ENCODE measurements at regions not wholly inside any gene's neighbourhood (a gene's known extent, or its start where the extent isn't known, plus 50 kb on each side); places are given as distances from the start of the nearest gene placed in this dataset.

DNA sequence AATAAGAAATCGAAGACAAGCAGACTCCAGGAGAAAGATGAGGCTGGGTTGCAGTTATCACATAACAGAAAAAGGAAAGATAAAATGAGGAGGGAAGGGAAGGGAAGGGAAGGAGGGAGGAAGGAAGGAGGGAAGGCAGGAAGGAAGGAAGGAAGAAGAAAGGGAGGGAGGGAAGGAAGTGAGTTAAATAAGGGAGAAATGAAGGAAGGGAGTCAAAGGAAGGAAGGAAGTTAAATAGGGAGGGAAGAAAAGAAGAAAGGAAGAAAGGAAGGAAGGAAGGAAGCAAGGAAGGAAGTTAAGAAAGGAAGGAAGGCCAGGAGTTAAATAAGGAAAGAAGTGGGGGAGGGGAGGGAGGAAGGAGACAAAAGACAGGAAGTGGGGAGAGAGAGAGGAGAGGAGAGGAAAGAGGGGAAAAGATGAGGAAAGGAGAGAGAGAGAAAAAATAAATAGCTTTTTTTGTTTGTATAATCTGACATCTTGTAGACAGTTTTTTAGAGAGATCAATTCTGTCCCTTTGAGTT lies 679.6 kb downstream of the HS3ST4 start:
- H3K36me3 Mint-ChIP-seq = no peaks in the 10 kb centered on the region
- DNase-seq (no peak), ATAC-seq (ENCODE audit: low read depth in 2 of 2) (no peak)
- no peaks in the 10 kb centered on the region for H3K36me3 ChIP-seq (ENCODE audit: control insufficient read depth, insufficient read depth, low read length)
- H3K4me3 ChIP-seq (ENCODE audit: low read depth, low read length) = no peak overlapping the region
- no peaks in the 10 kb centered on the region for H3K27me3 ChIP-seq (ENCODE audit: control insufficient read depth, insufficient read depth, low read length)
- H3K27me3 Mint-ChIP-seq = peaks cover 4% of the 10 kb centered on the region
- H3K4me1 Mint-ChIP-seq = no peaks in the 10 kb centered on the region
- H3K9me3 Mint-ChIP-seq = peaks cover 0 to 3% (median 1%) of the 10 kb centered on the region in 7 donors
- H3K4me1 ChIP-seq (ENCODE audit: control insufficient read depth, insufficient read depth, low read length, poor library complexity, severe bottlenecking) = no peaks in the 10 kb centered on the region
- no peak overlapping the region for H3K27ac Mint-ChIP-seq
- no peak overlapping the region for H3K27ac ChIP-seq (ENCODE audit: insufficient read depth, low read length, poor library complexity, severe bottlenecking)
- peaks cover 0 to 5% of the 10 kb centered on the region in 2 experiments for H3K9me3 ChIP-seq (ENCODE audit: control insufficient read depth in 2 of 2, low read length in 2 of 2)
- H3K4me3 Mint-ChIP-seq = no peak overlapping the region

DNA sequence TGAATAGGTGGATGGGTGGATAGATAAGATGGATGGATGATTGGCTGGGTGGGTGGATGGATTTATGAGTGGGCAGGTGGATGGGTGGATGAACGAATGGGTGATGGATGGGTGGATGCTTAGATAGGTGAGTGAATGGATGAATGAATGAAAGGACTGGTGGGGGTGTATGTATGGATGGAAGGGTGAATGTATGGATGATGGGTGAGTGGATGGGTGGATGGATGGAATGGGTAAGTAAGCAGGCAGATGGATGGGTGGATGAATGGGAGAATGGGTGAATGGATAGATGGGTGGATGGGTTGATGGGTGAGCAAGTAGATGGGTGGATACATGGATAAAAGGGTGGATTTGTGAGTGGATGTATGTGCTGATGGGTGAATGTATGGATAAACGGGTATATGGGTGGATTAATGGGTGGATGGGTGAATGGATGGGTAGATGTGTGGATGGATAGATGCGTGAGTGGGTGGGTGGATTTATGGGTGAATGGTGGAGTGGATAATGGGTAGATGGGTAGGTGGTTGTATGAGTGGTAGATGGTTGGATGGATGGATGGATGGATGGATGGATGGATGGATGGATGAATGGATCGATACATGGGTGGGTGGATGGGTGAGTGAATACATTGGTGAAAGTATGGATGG lies 682.6 kb downstream of the HS3ST4 start:
- Histone ChIP-seq H3K36me3 (ENCODE audit: control insufficient read depth, insufficient read depth, low read length) (no peaks in the 10 kb centered on the region), H3K4me1 (ENCODE audit: control insufficient read depth, insufficient read depth, low read length, poor library complexity, severe bottlenecking) (no peaks in the 10 kb centered on the region), H3K9me3 (ENCODE audit: control insufficient read depth in 2 of 2, low read length in 2 of 2) (peaks cover 0 to 5% of the 10 kb centered on the region in 2 experiments), H3K27me3 (ENCODE audit: control insufficient read depth, insufficient read depth, low read length) (no peaks in the 10 kb centered on the region), H3K27ac (ENCODE audit: insufficient read depth, low read length, poor library complexity, severe bottlenecking) (no peak overlapping the region), H3K4me3 (ENCODE audit: low read depth, low read length) (no peak overlapping the region)
- Mint-ChIP-seq H3K27me3 (no peaks in the 10 kb centered on the region), H3K4me1 (no peaks in the 10 kb centered on the region), H3K36me3 (no peaks in the 10 kb centered on the region), H3K4me3 (no peak overlapping the region), H3K27ac (no peak overlapping the region), H3K9me3 (peaks cover 0 to 5% (median 2%) of the 10 kb centered on the region in 7 donors)
- no peak for ATAC-seq (ENCODE audit: low read depth in 2 of 2)
- no peak for DNase-seq

DNA sequence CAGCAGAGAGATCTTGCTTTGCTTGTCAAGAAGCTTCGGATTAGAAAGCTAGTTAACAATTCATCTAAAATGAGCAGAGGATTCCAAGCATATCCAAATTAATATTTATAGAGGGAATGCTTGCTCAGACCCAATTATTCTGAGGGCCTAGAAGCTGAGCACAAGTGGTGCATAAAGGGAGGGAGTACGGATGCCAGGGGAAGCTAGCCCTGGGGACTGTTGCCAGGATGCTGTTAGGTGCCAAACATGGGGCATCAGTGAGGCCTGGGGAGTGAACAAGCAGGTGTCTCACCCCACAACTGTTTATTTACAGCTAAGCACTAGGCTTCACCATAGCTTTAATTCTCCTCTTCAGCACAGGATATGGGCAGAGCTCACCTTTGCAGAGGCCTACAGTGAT lies 684.1 kb upstream of the C16orf82 start:
- Histone ChIP-seq H3K4me3 (ENCODE audit: low read depth, low read length) (no peak overlapping the region), H3K36me3 (ENCODE audit: control insufficient read depth, insufficient read depth, low read length) (no peaks in the 10 kb centered on the region), H3K9me3 (ENCODE audit: control insufficient read depth in 2 of 2, low read length in 2 of 2) (no peaks in the 10 kb centered on the region), H3K4me1 (ENCODE audit: control insufficient read depth, insufficient read depth, low read length, poor library complexity, severe bottlenecking) (no peaks in the 10 kb centered on the region), H3K27ac (ENCODE audit: insufficient read depth, low read length, poor library complexity, severe bottlenecking) (no peak overlapping the region), H3K27me3 (ENCODE audit: control insufficient read depth, insufficient read depth, low read length) (no peaks in the 10 kb centered on the region)
- DNase-seq = no peak
- Mint-ChIP-seq H3K27ac (no peak overlapping the region), H3K4me1 (no peaks in the 10 kb centered on the region), H3K4me3 (no peak overlapping the region), H3K9me3 (peaks cover 0 to 1% (median 0%) of the 10 kb centered on the region in 7 donors), H3K27me3 (peaks cover 5% of the 10 kb centered on the region), H3K36me3 (no peaks in the 10 kb centered on the region)
- no peak for ATAC-seq (ENCODE audit: low read depth in 2 of 2)

DNA sequence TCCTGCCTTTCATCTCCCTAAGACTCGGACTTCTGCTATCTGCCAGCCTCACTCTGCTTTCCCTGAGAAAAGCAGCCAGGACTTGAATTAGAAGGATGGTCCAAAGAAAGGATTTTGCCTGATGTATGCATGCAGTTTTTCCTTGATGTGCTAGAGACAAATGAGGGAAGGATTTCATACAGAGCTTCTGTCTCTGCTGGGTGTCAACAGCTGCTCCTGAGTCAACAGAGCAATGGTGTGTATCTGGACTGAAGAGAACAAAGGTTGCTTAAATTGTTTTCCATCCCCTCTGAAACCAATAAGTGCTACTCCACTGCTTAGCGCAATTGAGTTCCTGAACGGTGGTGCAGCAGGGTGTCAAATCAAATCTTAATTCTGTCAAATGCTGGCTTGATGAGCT lies 680.6 kb upstream of the C16orf82 start:
- H3K4me3 ChIP-seq (ENCODE audit: low read depth, low read length) = no peak overlapping the region
- Mint-ChIP-seq H3K36me3 (no peaks in the 10 kb centered on the region), H3K4me3 (no peak overlapping the region), H3K27ac (no peak overlapping the region), H3K27me3 (peaks cover 5% of the 10 kb centered on the region), H3K4me1 (no peaks in the 10 kb centered on the region), H3K9me3 (peaks cover 0 to 3% (median 0%) of the 10 kb centered on the region in 7 donors)
- no peaks in the 10 kb centered on the region for H3K9me3 ChIP-seq (ENCODE audit: control insufficient read depth in 2 of 2, low read length in 2 of 2)
- no peaks in the 10 kb centered on the region for H3K27me3 ChIP-seq (ENCODE audit: control insufficient read depth, insufficient read depth, low read length)
- no peaks in the 10 kb centered on the region for H3K4me1 ChIP-seq (ENCODE audit: control insufficient read depth, insufficient read depth, low read length, poor library complexity, severe bottlenecking)
- ATAC-seq (ENCODE audit: low read depth in 2 of 2) (no peak), DNase-seq (no peak)
- H3K36me3 ChIP-seq (ENCODE audit: control insufficient read depth, insufficient read depth, low read length) = no peaks in the 10 kb centered on the region
- no peak overlapping the region for H3K27ac ChIP-seq (ENCODE audit: insufficient read depth, low read length, poor library complexity, severe bottlenecking)

DNA sequence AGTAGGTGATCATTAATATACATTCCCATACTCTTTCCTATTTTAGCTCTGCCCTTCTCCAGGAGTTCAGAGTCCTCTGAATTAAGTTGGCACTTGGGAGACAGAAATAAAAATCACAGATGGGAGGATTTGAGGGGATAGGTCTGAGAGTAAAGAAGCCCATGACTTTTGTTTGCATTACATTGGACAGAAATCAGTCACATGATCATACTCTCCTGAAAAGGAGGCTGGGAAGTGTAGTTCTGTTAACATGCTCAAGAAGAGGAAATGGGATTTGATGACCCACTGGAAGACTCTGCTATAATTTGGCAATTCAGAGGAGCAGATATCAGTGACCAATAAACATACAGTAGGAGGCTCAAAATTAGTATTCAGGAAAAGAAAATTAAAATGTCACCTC lies 674.9 kb upstream of the C16orf82 start:
- Mint-ChIP-seq H3K27ac (no peak overlapping the region), H3K4me3 (no peak overlapping the region), H3K36me3 (no peaks in the 10 kb centered on the region), H3K4me1 (no peaks in the 10 kb centered on the region), H3K9me3 (peaks cover 0 to 5% (median 4%) of the 10 kb centered on the region in 7 donors), H3K27me3 (no peaks in the 10 kb centered on the region)
- ATAC-seq (ENCODE audit: low read depth in 2 of 2) (no peak), DNase-seq (no peak)
- Histone ChIP-seq H3K36me3 (ENCODE audit: control insufficient read depth, insufficient read depth, low read length) (no peaks in the 10 kb centered on the region), H3K27me3 (ENCODE audit: control insufficient read depth, insufficient read depth, low read length) (no peaks in the 10 kb centered on the region), H3K4me1 (ENCODE audit: control insufficient read depth, insufficient read depth, low read length, poor library complexity, severe bottlenecking) (no peaks in the 10 kb centered on the region), H3K27ac (ENCODE audit: insufficient read depth, low read length, poor library complexity, severe bottlenecking) (no peak overlapping the region), H3K9me3 (ENCODE audit: control insufficient read depth in 2 of 2, low read length in 2 of 2) (no peaks in the 10 kb centered on the region), H3K4me3 (ENCODE audit: low read depth, low read length) (no peak overlapping the region)

DNA sequence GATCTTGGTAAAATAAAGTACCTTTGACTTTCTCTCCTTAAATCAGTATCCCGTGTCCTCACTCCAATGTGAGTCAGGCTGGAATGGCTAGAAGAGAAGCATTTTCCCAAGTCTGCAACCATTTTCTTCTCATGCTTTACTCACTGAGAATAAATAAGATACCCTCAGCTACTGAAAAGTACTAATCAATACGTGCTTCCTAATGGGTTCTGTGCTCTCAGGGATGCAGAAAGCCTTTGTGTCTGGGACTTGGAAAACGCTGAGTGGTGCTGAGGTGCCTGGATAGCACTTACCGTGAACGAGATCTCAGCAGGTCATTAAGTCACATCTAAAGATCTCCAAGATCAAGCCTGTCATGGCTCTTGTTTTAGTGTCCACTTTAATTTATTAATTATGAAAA lies 672.3 kb upstream of the C16orf82 start:
- ATAC-seq (ENCODE audit: low read depth in 2 of 2) = no peak
- H3K27ac ChIP-seq (ENCODE audit: insufficient read depth, low read length, poor library complexity, severe bottlenecking) = no peak overlapping the region
- no peaks in the 10 kb centered on the region for H3K4me1 ChIP-seq (ENCODE audit: control insufficient read depth, insufficient read depth, low read length, poor library complexity, severe bottlenecking)
- H3K4me3 ChIP-seq (ENCODE audit: low read depth, low read length) = no peak overlapping the region
- H3K4me1 Mint-ChIP-seq = no peaks in the 10 kb centered on the region
- no peak overlapping the region for H3K27ac Mint-ChIP-seq
- no peaks in the 10 kb centered on the region for H3K36me3 Mint-ChIP-seq
- H3K4me3 Mint-ChIP-seq = no peak overlapping the region
- H3K9me3 ChIP-seq (ENCODE audit: control insufficient read depth in 2 of 2, low read length in 2 of 2) = no peaks in the 10 kb centered on the region
- H3K27me3 Mint-ChIP-seq = no peaks in the 10 kb centered on the region
- no peak for DNase-seq
- H3K27me3 ChIP-seq (ENCODE audit: control insufficient read depth, insufficient read depth, low read length) = no peaks in the 10 kb centered on the region
- no peaks in the 10 kb centered on the region for H3K36me3 ChIP-seq (ENCODE audit: control insufficient read depth, insufficient read depth, low read length)
- peaks cover 0 to 4% (median 3%) of the 10 kb centered on the region in 7 donors for H3K9me3 Mint-ChIP-seq

DNA sequence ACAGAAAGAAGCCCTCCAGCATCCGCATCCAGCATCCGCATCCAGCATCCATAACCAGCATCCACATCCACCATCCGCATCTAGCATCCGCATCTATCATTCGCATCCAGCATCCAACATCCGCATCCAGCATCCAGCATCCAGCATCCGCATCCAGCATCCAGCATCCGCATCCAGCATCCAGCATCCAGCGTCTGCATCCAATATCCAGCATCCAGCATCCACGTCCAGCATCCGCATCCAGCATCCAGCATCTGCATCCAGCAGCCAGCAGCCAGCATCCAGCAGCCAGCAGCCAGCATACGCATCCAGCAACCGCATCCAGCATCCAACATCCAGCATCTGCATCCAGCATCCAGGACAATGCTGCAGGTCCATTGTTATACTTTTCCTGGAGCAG lies 671.0 kb upstream of the C16orf82 start:
- DNase-seq (no peak), ATAC-seq (ENCODE audit: low read depth in 2 of 2) (no peak)
- Mint-ChIP-seq H3K36me3 (no peaks in the 10 kb centered on the region), H3K27me3 (no peaks in the 10 kb centered on the region), H3K4me3 (no peak overlapping the region), H3K4me1 (no peaks in the 10 kb centered on the region), H3K27ac (peak overlapping the region in 2 of 3 donors; percentile 38 to 69), H3K9me3 (peaks cover 0 to 4% (median 3%) of the 10 kb centered on the region in 7 donors)
- Histone ChIP-seq H3K9me3 (ENCODE audit: control insufficient read depth in 2 of 2, low read length in 2 of 2) (no peaks in the 10 kb centered on the region), H3K4me1 (ENCODE audit: control insufficient read depth, insufficient read depth, low read length, poor library complexity, severe bottlenecking) (no peaks in the 10 kb centered on the region), H3K27me3 (ENCODE audit: control insufficient read depth, insufficient read depth, low read length) (peaks cover 3% of the 10 kb centered on the region), H3K4me3 (ENCODE audit: low read depth, low read length) (no peak overlapping the region), H3K36me3 (ENCODE audit: control insufficient read depth, insufficient read depth, low read length) (no peaks in the 10 kb centered on the region), H3K27ac (ENCODE audit: insufficient read depth, low read length, poor library complexity, severe bottlenecking) (no peak overlapping the region)
